ENCODE measurements at regions not wholly inside any gene's neighbourhood (a gene's known extent, or its start where the extent isn't known, plus 50 kb on each side); places are given as distances from the start of the nearest gene placed in this dataset.
A peak's percentile ranks its signal among the peaks of the same experiment; 100 is the strongest.

- H3K36me3 ChIP-seq (ENCODE audit: control insufficient read depth, insufficient read depth, low read length) = no peaks in the 10 kb centered on the region
- no peaks in the 10 kb centered on the region for H3K9me3 ChIP-seq (ENCODE audit: control insufficient read depth, insufficient read depth, low read depth, low read length)
- DNase-seq (ENCODE audit: low read depth, low spot score) = no peak
- H3K27ac ChIP-seq (ENCODE audit: low read length) = peak overlapping the region; percentile 75; the same call in 1 of the 2 replicates
- no peak overlapping the region for H3K4me3 ChIP-seq (ENCODE audit: low read depth in 2 of 2, low read length in 2 of 2)
- H3K4me1 ChIP-seq (ENCODE audit: control insufficient read depth, insufficient read depth, low read length) = 0 out of 2 replicates have a peak, but pooled peaks cover 3% of the 10 kb centered on the region
- no TSS peak for BruUV-seq (replicated peaks)
- in situ Hi-C loops (cut with HindIII; ENCODE audit: low pct_unique_long_range_greater_than_20kb, low sequenced_read_pairs) (no loop called here), intact Hi-C loops (cut with micrococcal nuclease; ENCODE audit: unreplicated experiment) (no loop called here)
- no peak for TF ChIP-seq POLR2AphosphoS5 (IDR thresholded peaks at IDR 0.05; ENCODE audit: low read depth, low read length)
- no peak for TF ChIP-seq SIN3A (IDR thresholded peaks at IDR 0.05; ENCODE audit: borderline replicate concordance, insufficient read depth, low read depth, low read length)
- TF ChIP-seq TCF7L2 (IDR thresholded peaks at IDR 0.05; ENCODE audit: low read depth, low read length) = no peak
- TF ChIP-seq, protein P1, sequence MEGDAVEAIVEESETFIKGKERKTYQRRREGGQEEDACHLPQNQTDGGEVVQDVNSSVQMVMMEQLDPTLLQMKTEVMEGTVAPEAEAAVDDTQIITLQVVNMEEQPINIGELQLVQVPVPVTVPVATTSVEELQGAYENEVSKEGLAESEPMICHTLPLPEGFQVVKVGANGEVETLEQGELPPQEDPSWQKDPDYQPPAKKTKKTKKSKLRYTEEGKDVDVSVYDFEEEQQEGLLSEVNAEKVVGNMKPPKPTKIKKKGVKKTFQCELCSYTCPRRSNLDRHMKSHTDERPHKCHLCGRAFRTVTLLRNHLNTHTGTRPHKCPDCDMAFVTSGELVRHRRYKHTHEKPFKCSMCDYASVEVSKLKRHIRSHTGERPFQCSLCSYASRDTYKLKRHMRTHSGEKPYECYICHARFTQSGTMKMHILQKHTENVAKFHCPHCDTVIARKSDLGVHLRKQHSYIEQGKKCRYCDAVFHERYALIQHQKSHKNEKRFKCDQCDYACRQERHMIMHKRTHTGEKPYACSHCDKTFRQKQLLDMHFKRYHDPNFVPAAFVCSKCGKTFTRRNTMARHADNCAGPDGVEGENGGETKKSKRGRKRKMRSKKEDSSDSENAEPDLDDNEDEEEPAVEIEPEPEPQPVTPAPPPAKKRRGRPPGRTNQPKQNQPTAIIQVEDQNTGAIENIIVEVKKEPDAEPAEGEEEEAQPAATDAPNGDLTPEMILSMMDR (IDR thresholded peaks at IDR 0.05) = no peak
- TF ChIP-seq, protein P2, sequence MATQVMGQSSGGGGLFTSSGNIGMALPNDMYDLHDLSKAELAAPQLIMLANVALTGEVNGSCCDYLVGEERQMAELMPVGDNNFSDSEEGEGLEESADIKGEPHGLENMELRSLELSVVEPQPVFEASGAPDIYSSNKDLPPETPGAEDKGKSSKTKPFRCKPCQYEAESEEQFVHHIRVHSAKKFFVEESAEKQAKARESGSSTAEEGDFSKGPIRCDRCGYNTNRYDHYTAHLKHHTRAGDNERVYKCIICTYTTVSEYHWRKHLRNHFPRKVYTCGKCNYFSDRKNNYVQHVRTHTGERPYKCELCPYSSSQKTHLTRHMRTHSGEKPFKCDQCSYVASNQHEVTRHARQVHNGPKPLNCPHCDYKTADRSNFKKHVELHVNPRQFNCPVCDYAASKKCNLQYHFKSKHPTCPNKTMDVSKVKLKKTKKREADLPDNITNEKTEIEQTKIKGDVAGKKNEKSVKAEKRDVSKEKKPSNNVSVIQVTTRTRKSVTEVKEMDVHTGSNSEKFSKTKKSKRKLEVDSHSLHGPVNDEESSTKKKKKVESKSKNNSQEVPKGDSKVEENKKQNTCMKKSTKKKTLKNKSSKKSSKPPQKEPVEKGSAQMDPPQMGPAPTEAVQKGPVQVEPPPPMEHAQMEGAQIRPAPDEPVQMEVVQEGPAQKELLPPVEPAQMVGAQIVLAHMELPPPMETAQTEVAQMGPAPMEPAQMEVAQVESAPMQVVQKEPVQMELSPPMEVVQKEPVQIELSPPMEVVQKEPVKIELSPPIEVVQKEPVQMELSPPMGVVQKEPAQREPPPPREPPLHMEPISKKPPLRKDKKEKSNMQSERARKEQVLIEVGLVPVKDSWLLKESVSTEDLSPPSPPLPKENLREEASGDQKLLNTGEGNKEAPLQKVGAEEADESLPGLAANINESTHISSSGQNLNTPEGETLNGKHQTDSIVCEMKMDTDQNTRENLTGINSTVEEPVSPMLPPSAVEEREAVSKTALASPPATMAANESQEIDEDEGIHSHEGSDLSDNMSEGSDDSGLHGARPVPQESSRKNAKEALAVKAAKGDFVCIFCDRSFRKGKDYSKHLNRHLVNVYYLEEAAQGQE (IDR thresholded peaks at IDR 0.05; ENCODE audit: insufficient read depth in 1 of 2, low read depth in 2 of 2, low read length in 1 of 2) = no peak
- ChIA-PET CTCF (no interaction called here), POLR2A (no interaction called here)
- no peaks in the 10 kb centered on the region for H3K27me3 ChIP-seq (ENCODE audit: control insufficient read depth, insufficient read depth, low read length)
- ATAC-seq = no peak
Observed at GRCh38 chr6:146923205-146923833, 280.9 kb upstream of the STXBP5 start.

- intact Hi-C loops (cut with micrococcal nuclease; ENCODE audit: unreplicated experiment) (no loop called here), in situ Hi-C loops (cut with HindIII; ENCODE audit: low pct_unique_long_range_greater_than_20kb, low sequenced_read_pairs) (no loop called here)
- CTCF ChIA-PET = no interaction called here
- Histone ChIP-seq H3K27ac (ENCODE audit: low read length) (peak overlapping the region; percentile 70; the same call in 1 of the 2 replicates), H3K36me3 (ENCODE audit: control insufficient read depth, insufficient read depth, low read length) (no peaks in the 10 kb centered on the region), H3K4me1 (ENCODE audit: control insufficient read depth, insufficient read depth, low read length) (0 out of 2 replicates have a peak, but pooled peaks cover 3% of the 10 kb centered on the region), H3K9me3 (ENCODE audit: control insufficient read depth, insufficient read depth, low read depth, low read length) (no peaks in the 10 kb centered on the region), H3K4me3 (ENCODE audit: low read depth in 2 of 2, low read length in 2 of 2) (no peak overlapping the region), H3K27me3 (ENCODE audit: control insufficient read depth, insufficient read depth, low read length) (no peaks in the 10 kb centered on the region)
- ATAC-seq (no peak), DNase-seq (ENCODE audit: low read depth, low spot score) (no peak)
- POLR2A ChIA-PET = no interaction called here
- TF ChIP-seq TCF7L2 (IDR thresholded peaks at IDR 0.05; ENCODE audit: low read depth, low read length) (no peak), SIN3A (IDR thresholded peaks at IDR 0.05; ENCODE audit: borderline replicate concordance, insufficient read depth, low read depth, low read length) (no peak), POLR2AphosphoS5 (IDR thresholded peaks at IDR 0.05; ENCODE audit: low read depth, low read length) (no peak)
- TF ChIP-seq, protein P1 (IDR thresholded peaks at IDR 0.05) = no peak
- TF ChIP-seq, protein P2 (IDR thresholded peaks at IDR 0.05; ENCODE audit: insufficient read depth in 1 of 2, low read depth in 2 of 2, low read length in 1 of 2) = no peak
- BruUV-seq (replicated peaks) = no TSS peak
Observed at GRCh38 chr6:146925846-146926245, 278.4 kb upstream of the STXBP5 start.
